SJSA1 (cell line): ENCODE measurements at regions not wholly inside any gene's neighbourhood (a gene's known extent, or its start where the extent isn't known, plus 50 kb on each side); places are given as distances from the start of the nearest gene placed in this dataset.

Experiments used
- DNase-seq, 2 experiments: peaks; one replicate each; pipeline ENCODE4 v3.0.0-alpha.2; 2015 to 2020; ENCODE audit warnings: low spot score in 2 of 2, low read depth in 1 of 2
- H3K27ac ChIP-seq: fragments of 250-450 bp; sonication (Bioruptor Pico); 2 replicates; pipeline ENCODE4 v1.5.1; 2020; ENCODE audit warnings: mild to moderate bottlenecking, moderate library complexity
- H3K27me3 ChIP-seq: fragments of 250-450 bp; sonication (Bioruptor Pico); replicated peaks from 2 replicates; pipeline ENCODE4 v1.5.1; 2020; ENCODE audit warnings: mild to moderate bottlenecking, moderate library complexity
- H3K36me3 ChIP-seq: fragments of 250-450 bp; sonication (Bioruptor Pico); 2 replicates; pipeline ENCODE4 v1.5.1; 2020; ENCODE audit warnings: mild to moderate bottlenecking
- H3K4me1 ChIP-seq: fragments of 250-450 bp; sonication (Bioruptor Pico); replicated peaks from 2 replicates; pipeline ENCODE4 v1.6.1; 2021; ENCODE audit warnings: mild to moderate bottlenecking
- H3K4me3 ChIP-seq: fragments of 250-450 bp; sonication (Bioruptor Pico); 2 replicates; pipeline ENCODE4 v1.5.1; 2020; ENCODE audit warnings: mild to moderate bottlenecking
- H3K9me3 ChIP-seq: fragments of 250-450 bp; sonication (Bioruptor Pico); replicated peaks from 2 replicates; pipeline ENCODE4 v1.5.1; 2020; ENCODE audit warnings: mild to moderate bottlenecking

GRCh38 chr20:23241416-23241815, 109.2 kb upstream of the NXT1 start:
- Histone ChIP-seq H3K4me1 (peaks cover 31% of the 10 kb centered on the region), H3K27me3 (no peaks in the 10 kb centered on the region), H3K9me3 (no peaks in the 10 kb centered on the region), H3K27ac (no peak overlapping the region), H3K4me3 (no peak overlapping the region), H3K36me3 (no peaks in the 10 kb centered on the region)
- no peak for DNase-seq

GRCh38 chr20:23240519-23240918, 110.1 kb upstream of the NXT1 start:
- no peaks in the 10 kb centered on the region for H3K9me3 ChIP-seq
- H3K27me3 ChIP-seq: no peaks in the 10 kb centered on the region
- no peak overlapping the region for H3K27ac ChIP-seq
- H3K36me3 ChIP-seq: no peaks in the 10 kb centered on the region
- H3K4me1 ChIP-seq: peaks cover 28% of the 10 kb centered on the region
- DNase-seq: no peak
- H3K4me3 ChIP-seq: no peak overlapping the region

- no peak overlapping the region for H3K27ac ChIP-seq
- no peaks in the 10 kb centered on the region for H3K27me3 ChIP-seq
- peaks cover 6% of the 10 kb centered on the region for H3K4me1 ChIP-seq
- DNase-seq: no peak
- H3K9me3 ChIP-seq: peaks cover 6% of the 10 kb centered on the region
- no peak overlapping the region for H3K4me3 ChIP-seq
- no peaks in the 10 kb centered on the region for H3K36me3 ChIP-seq
These were observed 113.4 kb upstream of the NXT1 start for GRCh38 chr20:23237201-23237600.

- Histone ChIP-seq H3K4me3 (no peak overlapping the region), H3K9me3 (peaks cover 9% of the 10 kb centered on the region), H3K27me3 (no peaks in the 10 kb centered on the region), H3K27ac (no peak overlapping the region), H3K4me1 (peaks cover 22% of the 10 kb centered on the region), H3K36me3 (no peaks in the 10 kb centered on the region)
- no peak for DNase-seq
These were observed 115.2 kb upstream of the NXT1 start for GRCh38 chr20:23235173-23236027.

GRCh38 chr20:23234311-23235078, 116.1 kb upstream of the NXT1 start:
- Histone ChIP-seq H3K27me3 (no peaks in the 10 kb centered on the region), H3K36me3 (no peaks in the 10 kb centered on the region), H3K4me1 (peaks cover 31% of the 10 kb centered on the region), H3K27ac (no peak overlapping the region), H3K9me3 (peaks cover 9% of the 10 kb centered on the region), H3K4me3 (no peak overlapping the region)
- DNase-seq: no peak

GRCh38 chr20:23233341-23233740, 117.2 kb upstream of the NXT1 start:
- peaks cover 9% of the 10 kb centered on the region for H3K9me3 ChIP-seq
- H3K27ac ChIP-seq: no peak overlapping the region
- DNase-seq: no peak
- H3K4me3 ChIP-seq: no peak overlapping the region
- H3K4me1 ChIP-seq: peaks cover 41% of the 10 kb centered on the region
- no peaks in the 10 kb centered on the region for H3K36me3 ChIP-seq
- no peaks in the 10 kb centered on the region for H3K27me3 ChIP-seq

GRCh38 chr20:23232679-23233308, 117.8 kb upstream of the NXT1 start:
- Histone ChIP-seq H3K27ac (peak overlapping the region; percentile 95), H3K4me3 (no peak overlapping the region), H3K36me3 (no peaks in the 10 kb centered on the region), H3K9me3 (peaks cover 9% of the 10 kb centered on the region), H3K4me1 (peaks cover 46% of the 10 kb centered on the region), H3K27me3 (no peaks in the 10 kb centered on the region)
- no peak for DNase-seq

- Histone ChIP-seq H3K4me1 (peaks cover 52% of the 10 kb centered on the region), H3K4me3 (no peak overlapping the region), H3K27me3 (no peaks in the 10 kb centered on the region), H3K36me3 (no peaks in the 10 kb centered on the region), H3K9me3 (peaks cover 9% of the 10 kb centered on the region), H3K27ac (peak overlapping the region; percentile 95)
- no peak for DNase-seq
These were observed 118.4 kb upstream of the NXT1 start for GRCh38 chr20:23232219-23232581.

- H3K9me3 ChIP-seq: peaks cover 9% of the 10 kb centered on the region
- no peaks in the 10 kb centered on the region for H3K27me3 ChIP-seq
- H3K36me3 ChIP-seq: no peaks in the 10 kb centered on the region
- peaks cover 56% of the 10 kb centered on the region for H3K4me1 ChIP-seq
- no peak overlapping the region for H3K4me3 ChIP-seq
- peak; percentile 78 to 94 for DNase-seq
- peak overlapping the region; percentile 95 for H3K27ac ChIP-seq
These were observed 118.9 kb upstream of the NXT1 start for GRCh38 chr20:23231561-23232218.

- peaks cover 64% of the 10 kb centered on the region for H3K4me1 ChIP-seq
- H3K27me3 ChIP-seq: no peaks in the 10 kb centered on the region
- H3K36me3 ChIP-seq: no peaks in the 10 kb centered on the region
- no peak overlapping the region for H3K4me3 ChIP-seq
- peak overlapping the region; percentile 95 for H3K27ac ChIP-seq
- H3K9me3 ChIP-seq: peaks cover 9% of the 10 kb centered on the region
- no peak for DNase-seq
These were observed 119.7 kb upstream of the NXT1 start for GRCh38 chr20:23230766-23231385.

- Histone ChIP-seq H3K4me3 (no peak overlapping the region), H3K4me1 (peaks cover 69% of the 10 kb centered on the region), H3K36me3 (no peaks in the 10 kb centered on the region), H3K9me3 (peaks cover 9% of the 10 kb centered on the region), H3K27ac (no peak overlapping the region), H3K27me3 (no peaks in the 10 kb centered on the region)
- no peak for DNase-seq
These were observed 120.6 kb upstream of the NXT1 start for GRCh38 chr20:23229989-23230388.

- peak; percentile 93 to 96 for DNase-seq
- no peak overlapping the region for H3K4me3 ChIP-seq
- no peaks in the 10 kb centered on the region for H3K36me3 ChIP-seq
- H3K27me3 ChIP-seq: no peaks in the 10 kb centered on the region
- H3K27ac ChIP-seq: peak overlapping the region; percentile 84
- peaks cover 69% of the 10 kb centered on the region for H3K4me1 ChIP-seq
- peaks cover 9% of the 10 kb centered on the region for H3K9me3 ChIP-seq
These were observed 121.7 kb upstream of the NXT1 start for GRCh38 chr20:23228912-23229311.

GRCh38 chr20:23227976-23228375, 122.6 kb upstream of the NXT1 start:
- Histone ChIP-seq H3K27me3 (no peaks in the 10 kb centered on the region), H3K27ac (peak overlapping the region; percentile 84), H3K4me3 (no peak overlapping the region), H3K9me3 (peaks cover 9% of the 10 kb centered on the region), H3K36me3 (no peaks in the 10 kb centered on the region), H3K4me1 (peaks cover 69% of the 10 kb centered on the region)
- peak; percentile 56 to 73 for DNase-seq
